GM12872 (cell line): ENCODE measurements at regions not wholly inside any gene's neighbourhood (a gene's known extent, or its start where the extent isn't known, plus 50 kb on each side); places are given as distances from the start of the nearest gene placed in this dataset.

Experiments used
- TF ChIP-seq, protein P1 (sequence below): IDR thresholded peaks from 3 replicates; pipeline ENCODE4 v1.5.1; 2011; ENCODE audit warnings: low read depth, mild to moderate bottlenecking, low read length, moderate library complexity; ENCODE audit not compliant: insufficient read depth

DNA sequence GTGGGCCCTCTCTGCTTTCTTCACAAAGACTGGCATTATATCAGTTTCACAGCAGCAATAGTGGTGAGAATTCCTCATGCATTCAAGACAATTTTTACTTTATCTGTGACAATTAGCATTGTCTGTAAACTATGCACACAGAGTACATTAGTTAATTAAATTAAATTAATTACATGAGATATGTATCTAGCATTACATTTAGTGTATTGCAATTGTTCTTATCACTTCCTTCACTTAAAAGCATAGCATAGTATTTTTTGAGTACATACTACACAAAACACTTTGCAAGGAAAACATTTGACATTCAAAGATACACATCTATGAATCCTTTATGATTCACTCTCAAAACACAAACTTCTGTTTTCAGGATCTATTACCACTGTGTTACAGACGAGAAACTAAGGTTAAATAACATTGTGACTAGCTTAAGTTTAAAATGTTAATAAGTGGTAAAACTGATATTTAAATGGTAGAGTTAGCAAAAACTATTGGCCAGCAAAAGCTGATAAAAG lies 1542.6 kb downstream of the PLA2G4A start:
- TF ChIP-seq, protein P1, sequence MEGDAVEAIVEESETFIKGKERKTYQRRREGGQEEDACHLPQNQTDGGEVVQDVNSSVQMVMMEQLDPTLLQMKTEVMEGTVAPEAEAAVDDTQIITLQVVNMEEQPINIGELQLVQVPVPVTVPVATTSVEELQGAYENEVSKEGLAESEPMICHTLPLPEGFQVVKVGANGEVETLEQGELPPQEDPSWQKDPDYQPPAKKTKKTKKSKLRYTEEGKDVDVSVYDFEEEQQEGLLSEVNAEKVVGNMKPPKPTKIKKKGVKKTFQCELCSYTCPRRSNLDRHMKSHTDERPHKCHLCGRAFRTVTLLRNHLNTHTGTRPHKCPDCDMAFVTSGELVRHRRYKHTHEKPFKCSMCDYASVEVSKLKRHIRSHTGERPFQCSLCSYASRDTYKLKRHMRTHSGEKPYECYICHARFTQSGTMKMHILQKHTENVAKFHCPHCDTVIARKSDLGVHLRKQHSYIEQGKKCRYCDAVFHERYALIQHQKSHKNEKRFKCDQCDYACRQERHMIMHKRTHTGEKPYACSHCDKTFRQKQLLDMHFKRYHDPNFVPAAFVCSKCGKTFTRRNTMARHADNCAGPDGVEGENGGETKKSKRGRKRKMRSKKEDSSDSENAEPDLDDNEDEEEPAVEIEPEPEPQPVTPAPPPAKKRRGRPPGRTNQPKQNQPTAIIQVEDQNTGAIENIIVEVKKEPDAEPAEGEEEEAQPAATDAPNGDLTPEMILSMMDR: no peak

DNA sequence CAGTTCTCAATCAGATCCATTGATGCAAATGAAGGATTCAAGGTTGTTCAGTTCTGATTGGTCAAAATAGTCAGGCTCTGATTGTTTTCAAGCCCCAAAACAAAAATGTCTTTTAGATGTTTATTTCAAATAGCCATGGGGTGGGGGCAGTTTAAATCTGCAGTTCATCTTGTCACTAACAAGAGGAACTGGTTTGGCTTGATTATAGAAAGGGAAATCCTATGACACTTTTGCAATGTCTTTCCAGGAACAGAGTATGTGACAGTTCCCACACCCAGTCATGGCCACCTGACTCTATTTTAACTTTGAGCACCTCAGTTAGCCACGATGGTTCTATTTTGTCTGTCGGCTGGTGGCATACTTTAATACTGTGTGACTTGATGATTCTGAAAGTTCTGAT lies 1544.1 kb downstream of the PLA2G4A start:
- TF ChIP-seq, protein P1: no peak

DNA sequence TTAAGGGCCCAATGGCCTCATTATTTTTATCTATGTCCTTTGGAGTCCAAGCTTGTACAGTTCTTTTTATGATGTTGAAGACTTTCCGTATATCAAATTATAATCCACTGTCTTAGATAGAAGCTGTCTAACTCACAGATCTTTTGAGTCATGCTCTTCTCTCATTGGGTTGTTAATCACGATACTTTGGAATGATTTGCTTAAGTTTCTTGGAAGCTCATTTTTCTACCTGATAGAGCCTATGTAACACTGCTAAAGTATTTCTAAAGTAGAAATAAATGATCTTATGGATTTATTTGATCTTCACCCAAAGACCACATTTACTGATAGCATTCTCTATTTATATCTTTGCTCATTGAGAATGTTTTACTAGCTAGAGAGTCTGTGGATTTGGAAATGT lies 1554.1 kb downstream of the PLA2G4A start:
- TF ChIP-seq, protein P1: no peak

DNA sequence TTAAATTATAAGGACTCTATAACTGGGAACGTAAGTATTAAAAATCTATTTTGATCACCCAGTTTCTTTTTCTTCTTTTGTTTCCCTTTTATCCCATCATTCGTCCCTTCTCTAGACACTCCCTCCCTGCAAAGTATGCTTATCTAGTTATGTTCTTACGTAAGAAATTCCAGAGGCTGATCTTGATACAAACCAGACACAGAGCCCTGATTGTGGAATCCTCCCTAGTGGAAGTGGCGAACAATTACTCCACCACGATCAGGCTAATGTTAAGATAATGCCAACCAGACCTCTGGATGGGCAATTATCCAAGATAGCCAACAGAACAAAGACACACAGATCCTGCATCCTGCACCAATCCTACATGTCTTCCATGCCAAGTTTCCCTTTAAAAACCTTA lies 1557.4 kb downstream of the PLA2G4A start:
- TF ChIP-seq, protein P1: no peak

DNA sequence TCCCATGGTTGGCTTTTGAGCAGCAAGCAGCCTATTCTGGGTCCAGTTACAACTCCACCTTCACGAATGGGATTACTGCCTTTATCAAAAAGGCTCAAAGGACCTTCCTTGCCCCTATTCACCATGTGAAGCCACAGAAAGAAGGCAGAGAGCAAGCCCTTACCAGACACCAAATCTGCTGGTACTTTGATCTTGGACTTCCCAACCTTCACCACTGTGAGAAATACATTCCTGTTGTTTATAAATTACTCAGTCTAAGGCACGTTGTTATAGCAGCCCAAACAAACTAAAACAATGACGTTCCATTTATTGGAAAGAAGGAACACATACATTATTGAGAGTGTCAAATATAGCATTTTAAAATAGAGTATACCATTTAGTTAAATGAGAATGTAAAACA lies 1557.9 kb downstream of the PLA2G4A start:
- TF ChIP-seq, protein P1: no peak

DNA sequence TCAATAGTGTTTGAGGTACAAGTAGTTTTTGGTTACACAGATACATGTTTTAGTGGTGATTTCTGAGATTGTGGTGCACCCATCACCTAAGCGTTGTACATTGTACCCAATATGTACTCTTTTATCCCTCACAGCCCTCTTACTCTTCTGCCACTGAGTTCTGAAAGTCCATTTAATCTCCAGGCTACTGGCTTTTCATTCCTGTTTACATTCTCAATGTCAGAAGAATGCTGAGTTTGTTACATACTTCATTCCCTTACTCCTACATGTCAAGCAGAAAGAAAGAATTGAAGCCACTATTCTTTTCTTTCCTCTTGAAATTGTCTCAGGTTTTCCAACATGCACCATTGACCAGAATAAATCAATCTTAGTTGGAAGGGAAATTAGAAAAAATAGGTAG lies 1565.9 kb downstream of the PLA2G4A start:
- TF ChIP-seq, protein P1: no peak

DNA sequence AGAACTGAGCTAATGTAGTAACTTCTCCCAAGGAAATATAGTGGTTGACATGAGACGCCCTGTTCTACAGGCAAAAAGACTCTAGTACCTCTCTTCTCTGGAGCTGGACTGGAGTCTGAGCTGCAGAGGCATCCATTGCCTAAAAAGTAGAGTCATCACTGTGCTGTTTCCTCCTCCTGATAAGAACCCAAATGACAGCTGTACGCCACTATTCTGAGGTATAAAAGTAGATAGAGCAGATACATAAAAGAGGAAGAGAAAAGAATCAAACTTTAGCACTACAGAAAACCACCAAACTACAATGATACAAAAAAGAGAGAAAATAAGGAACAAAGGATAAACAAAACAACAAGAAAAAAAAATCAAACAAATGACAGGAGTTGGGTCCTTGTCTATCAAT lies 1568.8 kb downstream of the PLA2G4A start:
- TF ChIP-seq, protein P1: no peak

DNA sequence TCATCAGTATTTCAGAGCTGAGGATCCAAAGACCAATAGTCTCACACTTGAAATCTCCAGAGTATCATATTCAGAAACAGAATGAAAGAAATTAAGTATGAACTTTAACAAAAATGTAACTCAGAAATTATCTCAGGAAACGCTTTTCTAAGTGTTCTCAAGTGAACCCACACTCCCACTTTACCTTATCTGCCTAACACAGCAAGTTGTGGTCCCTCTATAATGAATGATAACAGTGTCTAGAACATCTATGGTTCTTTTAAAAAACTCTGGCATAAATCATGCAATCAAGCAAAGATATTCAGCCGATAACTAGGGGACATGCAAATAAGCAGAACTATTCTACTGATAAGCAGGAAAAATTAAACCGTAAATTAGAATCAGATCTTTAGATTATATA lies 1574.2 kb downstream of the PLA2G4A start:
- TF ChIP-seq, protein P1: no peak
